KOPT-K1 (cell line): ENCODE measurements at regions not wholly inside any gene's neighbourhood (a gene's known extent, or its start where the extent isn't known, plus 50 kb on each side); places are given as distances from the start of the nearest gene placed in this dataset.

ENCODE experiments used
- H3K27ac ChIP-seq: fragments of 200-600 bp; sonication (generic); 2 replicates; pipeline ENCODE4 v1.5.1; 2016; ENCODE audit warnings: antibody characterized with exemption, mild to moderate bottlenecking, low read depth, low read length; ENCODE audit not compliant: poor library complexity, severe bottlenecking
- H3K36me3 ChIP-seq: fragments of 200-600 bp; sonication (generic); 2 replicates; pipeline ENCODE4 v1.5.1; 2017; ENCODE audit warnings: antibody characterized with exemption, mild to moderate bottlenecking, low read length, moderate library complexity; ENCODE audit not compliant: insufficient read depth
- H3K9me3 ChIP-seq: fragments of 200-600 bp; sonication (generic); 2 replicates; pipeline ENCODE4 v1.5.1; 2017; ENCODE audit warnings: antibody characterized with exemption, low read length, mild to moderate bottlenecking; ENCODE audit not compliant: insufficient read depth, poor library complexity, severe bottlenecking

DNA sequence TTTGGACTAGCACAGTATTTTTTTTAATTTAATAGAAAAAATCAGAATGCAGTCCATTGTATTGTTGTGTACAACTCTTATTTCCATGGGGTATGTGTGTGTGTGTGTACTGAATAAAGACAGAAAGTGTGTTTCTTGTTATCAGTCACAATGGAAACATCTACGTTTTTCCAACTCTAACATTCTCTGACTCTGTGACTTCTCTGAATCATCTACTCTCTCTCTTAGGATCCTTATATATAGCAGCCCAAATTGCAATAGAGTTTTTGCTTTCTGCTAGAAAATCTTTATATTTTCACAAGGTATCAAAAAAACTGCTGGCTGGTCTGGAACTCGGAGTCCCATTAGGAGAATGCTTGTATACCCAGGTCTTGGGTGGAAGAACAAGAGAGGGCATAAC, 138.9 kb upstream of the ARID2 start:
- H3K27ac ChIP-seq, result no peak overlapping the region
- peaks cover 4% of the 10 kb centered on the region for H3K9me3 ChIP-seq
- no peaks in the 10 kb centered on the region for H3K36me3 ChIP-seq

DNA sequence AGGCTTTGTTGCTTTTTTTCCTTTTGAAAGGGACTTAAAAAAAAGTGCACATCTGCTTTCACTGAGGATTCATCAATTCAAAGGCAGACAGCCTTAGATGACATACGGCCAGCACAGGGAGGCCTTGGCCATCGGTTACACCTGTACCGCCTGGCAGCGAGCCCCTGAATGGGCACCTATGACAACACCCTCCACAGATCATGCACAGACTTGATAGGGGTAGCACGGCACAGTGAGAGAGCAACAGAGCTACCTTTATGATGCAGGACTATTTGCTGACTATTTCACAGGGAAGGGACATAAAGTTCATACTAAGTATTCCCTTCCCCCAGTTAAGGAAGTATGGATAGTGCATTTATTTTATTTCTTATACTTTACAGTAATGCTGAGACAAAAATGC, 137.9 kb upstream of the ARID2 start:
- Histone ChIP-seq H3K36me3 (no peaks in the 10 kb centered on the region), H3K27ac (no peak overlapping the region), H3K9me3 (peaks cover 3% of the 10 kb centered on the region)

DNA sequence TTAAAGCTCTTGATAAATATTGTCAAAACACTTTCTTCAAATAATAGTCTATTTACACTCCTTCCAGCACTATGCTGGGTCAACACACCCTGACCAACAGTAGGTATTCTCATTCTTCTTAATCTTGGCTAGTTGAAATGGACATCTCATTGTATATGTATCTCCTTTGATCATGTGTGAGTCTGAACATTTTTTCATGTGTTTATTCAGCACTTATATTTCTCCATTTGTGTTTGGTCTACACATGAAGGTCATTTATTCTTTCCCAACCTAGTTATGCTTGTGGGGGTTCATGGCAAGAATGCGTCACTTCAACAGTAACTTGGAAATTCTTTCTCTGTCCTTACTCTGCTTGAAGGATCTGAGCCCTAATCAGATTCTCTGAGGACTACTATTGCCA, 133.1 kb upstream of the ARID2 start:
- H3K27ac ChIP-seq, result no peak overlapping the region
- H3K9me3 ChIP-seq, result no peaks in the 10 kb centered on the region
- H3K36me3 ChIP-seq, result no peaks in the 10 kb centered on the region

DNA sequence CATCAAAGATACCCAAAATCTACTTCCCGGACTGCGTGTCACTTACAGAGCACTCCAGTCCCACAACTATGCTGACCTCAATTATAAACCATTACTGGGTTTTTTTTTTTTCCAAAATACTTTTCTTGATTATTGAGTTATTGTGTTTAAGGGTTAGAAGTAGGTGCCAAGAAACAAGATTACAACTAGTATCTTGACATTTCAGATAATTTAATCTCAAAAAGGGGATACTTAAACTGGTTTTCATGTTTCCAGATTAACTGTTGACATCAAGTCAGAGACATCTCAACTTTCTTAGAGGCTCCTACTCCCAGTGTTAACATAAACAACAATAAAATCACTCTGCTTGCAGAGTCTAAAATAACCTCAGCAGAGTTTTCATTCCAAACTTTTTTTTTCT, 131.2 kb upstream of the ARID2 start:
- no peak overlapping the region for H3K27ac ChIP-seq
- no peaks in the 10 kb centered on the region for H3K9me3 ChIP-seq
- H3K36me3 ChIP-seq, result no peaks in the 10 kb centered on the region

DNA sequence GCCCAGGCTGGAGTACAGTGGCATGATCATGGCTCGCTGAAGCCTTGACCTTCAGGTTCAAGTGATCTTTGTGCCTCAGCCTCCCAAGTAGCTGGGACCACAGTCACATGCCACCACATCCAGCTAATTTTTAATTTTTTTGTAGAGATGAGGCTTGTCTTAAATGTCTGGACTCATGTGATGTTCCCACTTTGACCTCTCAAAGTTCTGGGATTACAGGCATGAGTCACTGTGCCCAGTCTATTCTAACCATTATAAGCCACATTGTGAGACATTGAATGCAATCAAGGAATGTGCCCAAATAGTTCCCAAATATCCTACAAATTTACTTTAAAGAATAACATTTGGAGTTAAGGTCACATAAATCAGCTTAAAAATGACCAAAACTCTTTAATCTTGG, 130.7 kb upstream of the ARID2 start:
- H3K36me3 ChIP-seq, result no peaks in the 10 kb centered on the region
- no peak overlapping the region for H3K27ac ChIP-seq
- no peaks in the 10 kb centered on the region for H3K9me3 ChIP-seq

DNA sequence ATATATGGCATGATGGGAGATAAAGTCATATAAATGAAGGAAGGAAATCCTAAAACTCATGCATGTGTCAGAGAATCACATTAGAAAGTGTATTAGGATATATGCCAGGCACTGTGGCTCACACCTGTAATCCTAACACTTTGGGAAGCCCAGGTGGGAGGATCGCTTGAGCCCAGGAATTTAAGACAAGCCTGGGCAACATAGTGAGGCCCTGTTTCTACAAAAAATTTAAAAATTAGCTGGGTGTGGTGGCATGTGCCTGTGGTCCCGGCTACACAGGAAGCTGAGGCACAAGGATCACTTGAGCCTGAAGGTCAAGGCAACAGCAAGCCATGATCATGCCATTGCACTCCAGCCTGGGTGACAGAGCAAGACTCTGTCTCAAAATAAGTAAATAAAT, 130.3 kb upstream of the ARID2 start:
- Histone ChIP-seq H3K27ac (no peak overlapping the region), H3K36me3 (no peaks in the 10 kb centered on the region), H3K9me3 (no peaks in the 10 kb centered on the region)

DNA sequence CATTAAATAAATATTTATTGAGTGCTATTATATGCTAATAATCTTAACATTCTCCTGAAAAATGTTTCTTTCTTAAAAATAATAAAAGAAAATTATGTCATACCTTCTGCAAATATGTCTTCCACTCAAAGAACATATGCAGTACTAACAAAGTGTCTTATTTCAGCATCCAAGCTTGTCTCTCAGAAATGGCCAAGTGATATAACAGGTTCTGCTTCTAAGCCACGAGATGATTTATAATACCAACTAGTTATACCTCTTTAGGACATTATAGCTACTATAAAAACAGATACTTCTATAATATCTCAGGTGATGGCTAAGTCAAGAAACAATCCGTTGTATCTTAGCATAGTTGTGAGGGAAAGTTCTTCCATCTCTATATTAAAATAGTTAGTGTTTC, 128.1 kb upstream of the ARID2 start:
- no peaks in the 10 kb centered on the region for H3K36me3 ChIP-seq
- H3K9me3 ChIP-seq, result peaks cover 18% of the 10 kb centered on the region
- no peak overlapping the region for H3K27ac ChIP-seq

DNA sequence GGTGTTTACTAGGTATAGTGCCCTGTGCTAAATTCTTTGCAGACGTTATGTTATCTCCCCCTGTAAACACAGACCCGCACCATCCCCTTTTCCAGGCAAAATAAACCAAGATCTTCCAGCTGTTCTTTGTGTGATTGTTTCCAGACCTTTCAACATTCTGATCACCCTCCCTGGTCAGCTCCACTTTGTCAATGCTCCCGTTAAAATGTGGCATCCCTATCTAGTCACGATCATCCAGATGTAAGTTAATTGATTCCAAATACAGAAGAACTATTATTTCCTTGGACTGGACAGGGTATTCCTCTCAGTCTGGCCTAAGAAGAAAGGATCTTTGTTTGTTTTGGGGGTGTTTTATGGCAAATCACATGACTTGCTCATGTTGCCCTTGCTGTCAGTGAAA, 127.6 kb upstream of the ARID2 start:
- H3K36me3 ChIP-seq, result no peaks in the 10 kb centered on the region
- H3K9me3 ChIP-seq, result peaks cover 18% of the 10 kb centered on the region
- no peak overlapping the region for H3K27ac ChIP-seq

DNA sequence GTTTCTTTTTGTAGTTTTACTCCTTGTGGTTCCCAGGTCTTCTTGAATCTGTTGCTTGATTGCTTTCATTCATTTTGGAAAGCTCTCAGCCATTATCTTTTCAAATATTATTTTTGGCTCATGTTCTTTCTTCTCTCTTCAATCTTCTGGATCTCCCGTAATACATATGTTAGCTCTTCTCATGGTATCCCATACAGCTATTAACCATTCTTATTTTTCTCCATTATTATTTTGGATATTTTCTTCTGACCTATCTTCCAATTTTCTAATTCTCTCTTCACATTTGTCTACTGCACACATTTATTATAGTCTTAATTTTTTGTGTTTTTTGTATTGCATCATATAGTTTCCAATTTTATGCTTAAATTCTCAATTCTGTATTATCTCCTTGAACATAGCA, 123.9 kb upstream of the ARID2 start:
- Histone ChIP-seq H3K9me3 (peaks cover 18% of the 10 kb centered on the region), H3K36me3 (no peaks in the 10 kb centered on the region), H3K27ac (no peak overlapping the region)

DNA sequence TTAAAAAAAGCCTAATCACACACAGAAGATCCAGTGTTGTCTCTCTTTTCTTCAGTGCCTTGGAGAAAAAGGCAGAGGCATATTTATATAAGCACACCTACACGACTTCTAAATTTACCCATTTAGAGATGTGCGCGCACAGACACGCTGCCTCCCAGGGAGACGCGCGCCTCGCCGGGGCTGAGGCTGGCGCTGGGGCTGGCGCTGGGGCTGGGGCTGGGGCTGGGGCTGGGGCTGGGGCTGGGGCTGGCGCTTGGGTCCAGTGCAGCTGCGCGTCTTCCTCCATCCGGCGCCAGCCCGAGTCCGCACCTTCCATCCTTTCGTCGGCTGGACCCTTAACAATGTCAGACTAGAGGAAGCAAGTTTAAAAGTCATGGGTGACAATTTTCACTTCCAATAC, 118.4 kb upstream of the ARID2 start:
- H3K36me3 ChIP-seq, result no peaks in the 10 kb centered on the region
- H3K9me3 ChIP-seq, result peaks cover 2% of the 10 kb centered on the region
- H3K27ac ChIP-seq, result no peak overlapping the region

DNA sequence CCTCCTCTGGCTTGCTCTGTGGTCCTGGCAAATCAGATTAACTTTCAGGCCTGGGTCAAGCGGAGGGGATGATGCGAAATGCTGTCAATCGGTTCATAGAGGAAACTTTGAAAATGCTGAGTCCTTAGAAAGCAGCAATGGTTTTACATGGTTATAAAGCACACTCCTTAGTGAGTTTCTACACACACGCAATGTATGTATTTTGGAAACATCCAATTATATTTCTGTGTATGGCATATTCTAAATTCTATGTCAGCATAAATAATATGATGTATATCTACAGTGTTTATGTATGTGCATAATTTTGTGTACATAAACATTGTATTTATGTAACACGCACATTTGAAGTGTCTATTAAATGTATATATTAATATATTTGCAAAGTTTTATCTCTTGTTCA, 118.0 kb upstream of the ARID2 start:
- H3K27ac ChIP-seq, result no peak overlapping the region
- H3K9me3 ChIP-seq, result no peaks in the 10 kb centered on the region
- H3K36me3 ChIP-seq, result no peaks in the 10 kb centered on the region

DNA sequence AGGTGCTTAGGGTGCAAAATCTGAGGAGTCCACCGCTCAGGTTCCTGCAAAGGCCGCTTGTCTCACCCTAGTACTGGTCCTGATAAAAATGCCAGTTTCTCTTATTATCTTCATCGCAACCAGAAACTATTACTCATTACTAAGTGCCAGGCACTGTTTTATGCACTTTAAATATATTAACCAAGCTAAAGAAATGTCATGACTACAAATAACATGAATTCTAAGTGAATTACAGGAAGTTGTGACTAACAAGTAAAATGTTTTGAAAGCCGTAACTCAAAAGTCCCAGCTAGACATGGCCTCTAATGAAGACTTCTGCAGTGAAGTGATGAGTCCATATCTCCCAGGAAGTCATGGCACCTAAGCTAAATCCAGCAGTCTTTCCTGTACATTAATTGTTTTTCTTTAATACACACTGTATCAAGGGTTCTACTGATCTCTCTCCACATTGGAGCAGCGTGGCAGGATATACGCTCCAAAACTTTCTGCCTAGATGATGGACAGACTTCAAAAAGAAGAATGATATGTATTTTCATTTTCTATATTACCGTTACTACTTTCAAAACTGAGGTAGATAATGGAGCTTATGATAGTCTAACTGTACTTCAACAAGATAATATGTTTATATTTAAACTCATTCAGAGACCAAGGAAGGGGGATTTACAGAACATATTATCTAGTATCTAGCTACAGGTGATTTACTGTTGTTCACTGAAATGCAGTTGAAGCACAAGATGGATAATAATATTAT, 117.3 kb upstream of the ARID2 start:
- Histone ChIP-seq H3K36me3 (no peaks in the 10 kb centered on the region), H3K27ac (no peak overlapping the region), H3K9me3 (no peaks in the 10 kb centered on the region)

DNA sequence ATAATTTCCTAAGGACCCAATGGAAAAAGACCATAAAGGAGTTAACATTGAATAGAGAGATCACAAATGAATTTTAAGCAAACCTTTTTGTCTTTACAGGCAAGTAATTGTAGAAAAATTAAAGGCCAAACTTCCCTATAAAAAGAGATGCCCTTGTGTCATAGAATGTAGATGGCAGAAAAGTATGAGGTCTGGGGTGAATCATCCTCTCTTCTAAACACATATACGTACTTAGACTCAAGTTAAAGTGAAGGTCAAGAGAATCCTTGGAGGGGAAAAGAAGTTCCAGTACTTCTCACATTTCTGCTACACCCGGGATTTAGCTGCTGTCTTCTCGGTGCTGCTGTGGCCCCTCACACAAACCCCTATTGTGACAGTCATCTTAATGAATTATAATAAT, 116.2 kb upstream of the ARID2 start:
- H3K27ac ChIP-seq, result no peak overlapping the region
- H3K9me3 ChIP-seq, result no peaks in the 10 kb centered on the region

DNA sequence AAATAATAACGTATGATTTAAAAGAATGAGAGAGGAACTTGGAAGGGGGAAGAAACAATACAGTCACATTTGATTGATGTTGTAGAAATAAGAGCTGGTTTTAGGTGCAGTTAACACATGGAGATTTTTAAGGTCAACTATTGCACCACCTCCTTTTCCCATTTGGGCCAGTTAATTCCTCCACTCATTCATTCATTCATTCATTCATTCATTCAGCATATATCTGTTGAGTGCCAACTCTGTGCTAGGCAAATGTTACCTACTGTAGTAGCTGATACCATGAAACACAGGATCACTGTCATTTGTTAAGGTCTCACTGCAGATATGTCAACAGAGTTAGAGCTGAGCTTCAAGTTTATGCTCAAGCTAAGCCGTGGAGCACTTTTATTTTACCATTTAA, 115.7 kb upstream of the ARID2 start:
- Histone ChIP-seq H3K9me3 (no peaks in the 10 kb centered on the region), H3K27ac (no peak overlapping the region), H3K36me3 (no peaks in the 10 kb centered on the region)

More for the DNA sequence above, 116.2 kb upstream of the ARID2 start:
- H3K36me3 ChIP-seq, result no peaks in the 10 kb centered on the region

DNA sequence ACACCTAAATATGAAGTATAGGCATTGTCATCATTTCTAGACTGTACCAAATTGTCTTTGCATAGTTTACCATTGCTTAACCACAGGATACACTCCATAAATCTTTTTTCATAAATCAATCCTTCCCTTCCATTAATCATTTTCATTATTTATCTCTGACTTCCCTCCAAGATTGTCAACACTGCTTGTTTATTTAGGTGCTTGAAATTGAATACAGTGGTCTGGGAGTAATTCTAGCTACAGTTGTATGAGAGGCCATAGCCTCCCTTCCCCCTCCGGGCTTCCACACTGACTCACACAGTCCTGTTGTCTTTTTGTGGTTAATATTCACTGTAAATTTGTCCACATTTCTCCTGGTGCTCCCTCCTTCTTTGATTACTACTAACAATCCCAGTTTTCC, 114.2 kb upstream of the ARID2 start:
- Histone ChIP-seq H3K9me3 (no peaks in the 10 kb centered on the region), H3K27ac (no peak overlapping the region), H3K36me3 (no peaks in the 10 kb centered on the region)

DNA sequence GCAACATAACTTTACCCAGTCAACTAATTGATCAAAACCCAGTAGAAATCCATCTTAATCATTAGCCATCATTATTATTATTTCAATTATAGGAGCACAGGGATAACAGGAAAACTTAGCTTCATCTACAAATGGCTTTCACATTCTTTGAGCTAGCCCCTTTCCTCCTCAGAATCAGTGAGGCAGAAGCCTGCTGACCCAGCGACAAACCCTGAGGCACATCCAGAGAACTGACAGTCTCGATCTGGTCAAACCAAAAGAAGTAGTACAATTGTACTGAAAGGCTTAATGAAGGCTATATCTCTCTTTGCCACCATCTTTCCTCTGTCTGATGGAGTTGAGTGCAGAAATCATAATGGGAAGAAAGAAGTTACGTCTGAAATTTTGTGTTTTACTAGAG, 109.8 kb upstream of the ARID2 start:
- H3K36me3 ChIP-seq, result no peaks in the 10 kb centered on the region
- H3K27ac ChIP-seq, result no peak overlapping the region

More for the DNA sequence above, 109.8 kb upstream of the ARID2 start:
- peaks cover 10% of the 10 kb centered on the region for H3K9me3 ChIP-seq
